Loucy (cell line): ENCODE measurements at regions not wholly inside any gene's neighbourhood (a gene's known extent, or its start where the extent isn't known, plus 50 kb on each side); places are given as distances from the start of the nearest gene placed in this dataset.

ENCODE experiments used
- CTCF ChIP-seq: fragments of 200-600 bp; sonication (generic); conservative IDR thresholded peaks from 2 replicates; pipeline ENCODE4 v1.5.1; 2014; ENCODE audit warnings: mild to moderate bottlenecking, antibody characterized with exemption, low read length
- EZH2phosphoT487 ChIP-seq: fragments of 200-600 bp; IDR thresholded peaks from 2 replicates; pipeline ENCODE4 v1.6.1; 2018; ENCODE audit warnings: antibody characterized with exemption, mild to moderate bottlenecking, moderate library complexity, borderline replicate concordance

- TF ChIP-seq CTCF = no peak
- TF ChIP-seq EZH2phosphoT487 = no peak
These were observed 247.2 kb downstream of the CTTN start for GRCh38 chr11:70645537-70645936.
